IPS-20b (cell line): ENCODE measurements at regions not wholly inside any gene's neighbourhood (a gene's known extent, or its start where the extent isn't known, plus 50 kb on each side); places are given as distances from the start of the nearest gene placed in this dataset.

Source experiments
- H3K27ac ChIP-seq: one replicate; pipeline ENCODE4 v1.5.1; 2013; ENCODE audit warnings: low read length
- H3K27me3 ChIP-seq: 2 replicates; pipeline ENCODE4 v1.6.1; 2013; ENCODE audit warnings: mild to moderate bottlenecking, low read length, inconsistent platforms; ENCODE audit not compliant: insufficient read depth
- H3K36me3 ChIP-seq: 2 replicates; pipeline ENCODE4 v1.6.1; 2013; ENCODE audit warnings: low read depth, mild to moderate bottlenecking, inconsistent platforms, low read length, moderate library complexity; ENCODE audit not compliant: insufficient read depth
- H3K4me1 ChIP-seq: 2 replicates; pipeline ENCODE4 v1.6.1; 2013; ENCODE audit warnings: mild to moderate bottlenecking, control low read depth, inconsistent platforms, low read length, moderate library complexity; ENCODE audit not compliant: insufficient read depth
- H3K4me3 ChIP-seq: 2 replicates; pipeline ENCODE4 v1.5.1; 2013; ENCODE audit warnings: mild to moderate bottlenecking, low read length, inconsistent platforms
- H3K9ac ChIP-seq: 2 replicates; pipeline ENCODE4 v1.6.1; 2013; ENCODE audit warnings: low read depth, mild to moderate bottlenecking, inconsistent platforms, low read length, moderate library complexity
- H3K9me3 ChIP-seq: 2 replicates; pipeline ENCODE4 v1.6.1; 2013; ENCODE audit warnings: mild to moderate bottlenecking, low read depth, low read length, inconsistent platforms; ENCODE audit not compliant: insufficient read depth

- no peak overlapping the region for H3K27ac ChIP-seq
- no peak overlapping the region for H3K9ac ChIP-seq
- H3K36me3 ChIP-seq, result no peaks in the 10 kb centered on the region
- H3K4me1 ChIP-seq, result no peaks in the 10 kb centered on the region; the same call in 1 of the 2 replicates
- H3K9me3 ChIP-seq, result no peaks in the 10 kb centered on the region; the same call in 1 of the 2 replicates
- no peak overlapping the region for H3K4me3 ChIP-seq
- no peaks in the 10 kb centered on the region for H3K27me3 ChIP-seq
Measured at GRCh38 chr15:38874464-38874863, 309.9 kb upstream of the RASGRP1 start.

GRCh38 chr15:38876211-38876610 lies 311.6 kb upstream of the RASGRP1 start:
- Histone ChIP-seq H3K9ac (no peak overlapping the region), H3K4me3 (no peak overlapping the region), H3K9me3 (no peaks in the 10 kb centered on the region), H3K4me1 (no peaks in the 10 kb centered on the region; the same call in 1 of the 2 replicates), H3K27me3 (no peaks in the 10 kb centered on the region), H3K36me3 (no peaks in the 10 kb centered on the region), H3K27ac (no peak overlapping the region)

DNA sequence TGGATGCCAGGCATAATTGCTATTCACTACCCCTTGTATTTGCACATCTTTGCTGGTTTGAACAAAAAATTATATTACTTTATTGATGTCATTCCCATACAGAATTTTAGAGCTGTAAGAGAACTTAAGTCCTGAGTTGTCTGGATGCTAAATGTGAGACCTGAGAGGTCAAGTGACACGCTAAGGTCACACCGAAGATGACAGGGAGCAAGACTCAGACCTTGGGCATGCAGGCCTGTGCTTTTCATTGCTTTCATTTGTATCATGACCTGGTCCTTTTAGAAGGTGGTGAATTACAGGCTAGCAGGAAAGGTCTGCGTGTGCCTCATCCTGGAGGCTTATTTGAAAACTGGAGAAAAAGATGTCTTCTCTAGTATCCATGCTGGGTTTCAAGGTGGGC lies 312.0 kb upstream of the RASGRP1 start:
- no peaks in the 10 kb centered on the region; the same call in 1 of the 2 replicates for H3K4me1 ChIP-seq
- no peaks in the 10 kb centered on the region for H3K27me3 ChIP-seq
- no peak overlapping the region for H3K9ac ChIP-seq
- no peak overlapping the region for H3K27ac ChIP-seq
- H3K4me3 ChIP-seq, result no peak overlapping the region
- no peaks in the 10 kb centered on the region for H3K36me3 ChIP-seq
- no peaks in the 10 kb centered on the region for H3K9me3 ChIP-seq

DNA sequence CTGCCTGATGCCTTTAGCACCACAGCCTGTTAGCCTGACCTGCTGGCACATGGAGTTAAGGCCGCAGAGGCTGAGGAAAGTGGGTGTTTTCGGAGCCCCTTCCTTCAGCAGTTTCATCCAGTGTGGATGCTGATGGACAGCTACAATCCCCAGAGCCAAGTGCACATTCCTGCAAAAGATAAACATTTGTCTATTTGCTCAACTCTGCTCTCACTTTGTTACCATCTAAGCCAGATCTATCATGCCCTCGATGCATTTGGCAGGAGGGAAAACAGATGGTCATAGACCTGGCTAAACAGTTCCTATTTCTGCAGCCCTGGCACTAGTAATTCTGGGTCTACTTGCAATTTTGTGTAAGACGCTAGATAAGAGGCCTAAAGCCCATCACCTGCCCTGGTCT lies 312.9 kb upstream of the RASGRP1 start:
- H3K4me1 ChIP-seq, result no peaks in the 10 kb centered on the region; the same call in 1 of the 2 replicates
- no peaks in the 10 kb centered on the region for H3K27me3 ChIP-seq
- no peaks in the 10 kb centered on the region for H3K36me3 ChIP-seq
- H3K4me3 ChIP-seq, result no peak overlapping the region
- H3K27ac ChIP-seq, result no peak overlapping the region
- no peak overlapping the region for H3K9ac ChIP-seq
- H3K9me3 ChIP-seq, result no peaks in the 10 kb centered on the region

DNA sequence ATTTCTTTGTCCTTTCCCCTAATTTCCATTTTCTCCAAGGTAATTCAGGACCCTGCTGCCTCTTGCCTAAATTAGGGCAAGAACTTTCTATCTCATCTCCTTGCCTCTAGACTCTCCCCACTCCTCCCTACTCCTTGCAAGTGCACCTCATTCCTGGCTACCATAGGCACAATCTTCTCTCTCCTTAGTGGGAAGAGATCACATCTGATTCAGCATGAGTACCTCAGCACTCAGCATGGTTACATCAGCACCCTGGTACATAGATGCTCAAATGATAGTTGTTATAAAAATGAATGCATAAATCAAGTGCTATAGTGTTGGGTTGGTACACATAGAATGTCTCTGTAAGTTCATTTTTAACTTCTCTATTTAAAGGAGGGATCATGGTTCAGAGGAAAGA lies 313.4 kb upstream of the RASGRP1 start:
- Histone ChIP-seq H3K9me3 (no peaks in the 10 kb centered on the region), H3K27ac (no peak overlapping the region), H3K36me3 (no peaks in the 10 kb centered on the region), H3K27me3 (no peaks in the 10 kb centered on the region), H3K4me3 (no peak overlapping the region), H3K9ac (no peak overlapping the region), H3K4me1 (no peaks in the 10 kb centered on the region; the same call in 1 of the 2 replicates)

DNA sequence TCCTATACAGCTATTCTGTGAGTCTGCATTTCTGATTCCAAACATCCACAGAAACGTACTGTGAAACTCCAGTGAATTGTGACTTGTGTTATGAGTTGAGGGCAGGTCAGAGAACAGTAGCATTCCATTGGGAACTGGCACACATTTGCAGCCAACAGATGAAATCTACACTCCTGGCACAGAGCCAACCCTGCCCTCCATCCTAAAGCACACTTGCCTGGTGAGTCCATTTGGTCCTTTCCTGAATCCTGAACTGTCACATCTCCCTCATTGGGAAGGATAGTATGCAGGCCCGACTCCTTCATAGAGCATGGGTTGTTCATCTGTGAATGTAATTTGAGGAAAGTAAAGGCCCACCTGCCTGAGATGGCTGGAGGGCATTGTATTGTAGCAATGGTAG lies 314.3 kb upstream of the RASGRP1 start:
- H3K9me3 ChIP-seq, result no peaks in the 10 kb centered on the region
- H3K4me1 ChIP-seq, result no peaks in the 10 kb centered on the region
- no peak overlapping the region for H3K9ac ChIP-seq
- no peaks in the 10 kb centered on the region for H3K36me3 ChIP-seq
- no peaks in the 10 kb centered on the region for H3K27me3 ChIP-seq
- no peak overlapping the region for H3K27ac ChIP-seq
- H3K4me3 ChIP-seq, result no peak overlapping the region

DNA sequence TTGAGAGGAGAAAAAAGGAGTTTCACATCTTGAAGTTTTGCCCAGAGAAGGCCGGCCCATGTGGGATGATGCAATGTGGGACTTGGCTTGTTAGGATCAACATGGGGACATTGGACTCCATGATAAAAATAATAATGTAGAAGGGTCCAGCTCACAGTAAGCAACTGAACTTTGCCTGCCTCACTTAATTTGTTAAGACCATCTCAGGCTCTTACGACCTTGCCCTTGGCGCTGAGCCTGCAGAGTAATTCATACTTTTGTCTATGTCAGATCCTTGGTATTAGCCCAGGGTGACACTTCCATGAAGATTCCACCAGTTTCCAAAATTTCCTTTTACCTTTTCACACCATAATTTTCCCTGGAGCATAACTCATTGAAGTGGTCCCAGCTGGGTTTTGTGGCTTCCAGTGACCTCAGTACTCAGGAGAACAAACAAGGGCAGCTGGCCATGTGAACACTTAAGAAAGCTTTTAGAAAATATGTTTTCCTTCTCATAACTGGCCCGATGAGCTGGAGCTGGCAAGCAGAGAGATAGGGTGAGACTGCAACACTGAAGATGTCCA lies 315.4 kb upstream of the RASGRP1 start:
- H3K36me3 ChIP-seq, result no peaks in the 10 kb centered on the region
- H3K9me3 ChIP-seq, result no peaks in the 10 kb centered on the region
- H3K27ac ChIP-seq, result no peak overlapping the region
- no peak overlapping the region for H3K9ac ChIP-seq
- no peaks in the 10 kb centered on the region for H3K27me3 ChIP-seq
- no peaks in the 10 kb centered on the region for H3K4me1 ChIP-seq
- no peak overlapping the region for H3K4me3 ChIP-seq

GRCh38 chr15:38882221-38882620 lies 317.6 kb upstream of the RASGRP1 start:
- Histone ChIP-seq H3K36me3 (no peaks in the 10 kb centered on the region), H3K4me1 (no peaks in the 10 kb centered on the region), H3K4me3 (no peak overlapping the region), H3K27me3 (no peaks in the 10 kb centered on the region), H3K27ac (no peak overlapping the region), H3K9me3 (no peaks in the 10 kb centered on the region), H3K9ac (no peak overlapping the region)

GRCh38 chr15:38883987-38884386 lies 319.4 kb upstream of the RASGRP1 start:
- Histone ChIP-seq H3K9ac (no peak overlapping the region), H3K27me3 (no peaks in the 10 kb centered on the region), H3K36me3 (no peaks in the 10 kb centered on the region), H3K9me3 (no peaks in the 10 kb centered on the region), H3K4me3 (no peak overlapping the region), H3K27ac (no peak overlapping the region), H3K4me1 (no peaks in the 10 kb centered on the region)

DNA sequence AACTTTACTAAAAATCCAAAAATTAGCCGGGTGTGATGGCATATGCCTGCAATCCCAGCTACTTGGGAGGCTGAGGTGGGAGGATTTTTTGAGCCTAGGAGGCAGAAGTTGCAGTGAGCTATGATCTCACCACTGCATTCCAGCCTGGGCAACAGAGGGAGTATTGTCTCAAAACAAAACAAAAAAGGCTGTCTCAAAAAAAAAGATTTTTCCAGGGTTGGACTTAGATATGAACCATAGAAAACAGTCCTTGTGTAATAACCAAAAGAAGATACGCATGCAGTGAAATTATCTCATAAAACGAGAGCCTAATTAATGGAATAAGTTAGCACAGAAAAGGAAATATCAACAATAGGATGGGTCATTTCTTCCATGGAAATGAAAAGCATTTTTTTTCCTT lies 320.4 kb upstream of the RASGRP1 start:
- Histone ChIP-seq H3K27ac (no peak overlapping the region), H3K4me1 (no peaks in the 10 kb centered on the region), H3K9ac (no peak overlapping the region), H3K9me3 (no peaks in the 10 kb centered on the region), H3K27me3 (no peaks in the 10 kb centered on the region), H3K4me3 (no peak overlapping the region), H3K36me3 (no peaks in the 10 kb centered on the region)

- Histone ChIP-seq H3K9ac (no peak overlapping the region), H3K27me3 (no peaks in the 10 kb centered on the region), H3K27ac (no peak overlapping the region), H3K36me3 (no peaks in the 10 kb centered on the region), H3K4me1 (no peaks in the 10 kb centered on the region), H3K4me3 (no peak overlapping the region), H3K9me3 (no peaks in the 10 kb centered on the region)
Measured at GRCh38 chr15:38885471-38885952, 320.9 kb upstream of the RASGRP1 start.

DNA sequence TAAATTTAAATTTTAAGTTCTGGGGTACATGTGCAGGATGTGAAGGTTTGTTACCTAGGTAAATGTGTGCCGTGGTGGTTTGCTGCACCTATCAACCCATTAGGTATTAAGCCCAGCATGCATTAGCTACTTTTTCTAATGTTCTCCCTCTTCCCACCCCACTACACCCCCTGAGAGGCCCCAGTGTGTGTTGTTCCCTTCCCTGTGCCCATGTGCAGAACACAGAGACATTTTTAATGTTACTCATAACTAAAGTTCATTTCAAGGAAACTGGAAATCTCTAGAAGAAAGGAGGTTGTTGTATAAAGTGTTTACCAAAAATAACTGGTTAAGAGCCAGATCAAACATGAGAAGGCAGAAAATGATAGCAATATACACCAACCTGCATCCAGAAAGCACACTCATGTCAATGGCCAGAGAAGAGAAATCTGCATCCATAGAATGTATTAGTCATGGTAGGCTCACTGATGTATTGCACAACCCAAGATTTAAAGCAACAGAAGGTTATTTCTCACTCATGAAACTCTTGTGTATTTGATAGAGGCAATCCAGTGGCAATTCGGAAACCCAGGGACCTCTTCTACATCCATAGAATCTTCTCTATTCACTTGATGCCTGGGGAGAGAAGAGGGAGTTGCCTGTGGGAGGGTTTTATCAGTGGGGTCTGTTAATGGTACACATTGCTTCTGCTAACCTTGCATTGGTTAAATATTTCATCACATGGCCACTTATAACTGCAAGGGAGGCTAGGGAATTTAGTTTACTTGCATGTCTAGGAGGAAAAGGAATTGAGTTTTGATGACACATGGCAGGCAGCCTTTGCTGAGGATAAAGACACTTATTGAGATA lies 321.9 kb upstream of the RASGRP1 start:
- H3K4me1 ChIP-seq, result no peaks in the 10 kb centered on the region
- H3K27me3 ChIP-seq, result no peaks in the 10 kb centered on the region
- H3K27ac ChIP-seq, result no peak overlapping the region
- H3K4me3 ChIP-seq, result no peak overlapping the region
- no peaks in the 10 kb centered on the region for H3K36me3 ChIP-seq
- H3K9ac ChIP-seq, result no peak overlapping the region
- no peaks in the 10 kb centered on the region for H3K9me3 ChIP-seq
